ENCODE measurements at regions not wholly inside any gene's neighbourhood (a gene's known extent, or its start where the extent isn't known, plus 50 kb on each side); places are given as distances from the start of the nearest gene placed in this dataset.

- no peak for TF ChIP-seq CTCF (IDR thresholded peaks at IDR 0.05 in 2 of 3, conservative IDR thresholded peaks at IDR 0.05 in 1 of 3; ENCODE audit: borderline replicate concordance in 1 of 3, insufficient read depth in 1 of 3, low read depth in 2 of 3, low read length in 2 of 3)
- no peak for TF ChIP-seq POLR2A (IDR thresholded peaks at IDR 0.05; ENCODE audit: borderline replicate concordance, extremely low read depth, insufficient read depth, insufficient read length)
- no peak for TF ChIP-seq POLR2AphosphoS5 (IDR thresholded peaks at IDR 0.05; ENCODE audit: low read depth, low read length)
Measured at GRCh38 chr2:164145093-164145987, 409.5 kb upstream of the FIGN start.
